HG03457 (cell line): ENCODE measurements at regions not wholly inside any gene's neighbourhood (a gene's known extent, or its start where the extent isn't known, plus 50 kb on each side); places are given as distances from the start of the nearest gene placed in this dataset.

Source experiments
- ATAC-seq: cut with Tn5 transposase; IDR thresholded peaks from one replicate; pipeline ENCODE4 v1.9.1; 2021; ENCODE audit warnings: moderate number of reproducible peaks; ENCODE audit not compliant: unreplicated experiment

DNA sequence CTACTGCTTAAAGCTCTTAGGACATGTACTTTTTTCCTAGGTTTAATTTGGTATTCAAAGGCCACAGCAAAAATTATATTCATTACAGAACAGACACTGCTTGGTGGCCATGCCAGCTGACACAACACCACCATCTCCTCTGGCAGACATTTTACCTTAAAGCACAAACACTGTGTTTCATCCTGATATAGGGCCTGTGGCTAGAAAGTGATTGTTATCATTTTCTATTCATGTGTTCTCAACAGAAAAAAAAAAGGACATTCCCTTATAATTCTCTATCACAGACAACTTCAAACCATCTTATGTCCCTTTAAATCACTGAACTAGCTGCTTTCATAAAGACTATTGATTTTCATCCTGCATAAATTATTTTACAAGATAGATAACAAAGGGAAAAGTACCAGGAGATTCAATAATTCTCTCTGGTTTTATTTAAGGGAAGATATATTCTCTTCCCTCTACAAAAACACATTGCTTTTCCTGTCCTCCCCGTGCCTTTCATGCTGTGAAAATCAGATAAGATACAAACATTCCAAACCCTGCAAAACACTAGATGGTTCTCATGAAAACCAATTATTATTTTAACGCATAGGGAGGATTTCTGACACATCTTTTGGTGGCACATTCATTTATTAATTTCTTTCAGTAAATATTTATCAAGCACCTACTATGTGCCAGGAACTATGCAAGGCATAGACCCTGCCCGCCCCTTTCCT, 139.3 kb upstream of the TMCC3 start:
- no peak for ATAC-seq

DNA sequence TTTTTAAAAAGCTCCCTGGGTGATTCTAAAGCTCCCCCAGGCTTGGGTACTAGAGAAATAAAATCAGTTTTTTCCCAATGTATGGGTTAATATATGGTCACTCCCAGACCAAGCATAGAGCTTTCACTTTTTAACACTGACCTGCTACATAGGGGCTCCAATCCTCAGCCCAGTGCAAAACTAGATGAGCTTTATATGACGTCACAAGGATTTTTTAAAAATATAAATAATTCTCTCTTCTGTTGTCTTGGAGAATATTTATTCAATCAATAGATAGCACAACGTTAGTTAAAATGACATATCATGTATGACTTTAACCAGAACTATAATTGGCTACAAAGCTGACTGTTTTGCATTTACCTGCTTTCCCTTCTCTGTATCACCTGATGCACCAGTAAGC, 137.9 kb upstream of the TMCC3 start:
- ATAC-seq = no peak

DNA sequence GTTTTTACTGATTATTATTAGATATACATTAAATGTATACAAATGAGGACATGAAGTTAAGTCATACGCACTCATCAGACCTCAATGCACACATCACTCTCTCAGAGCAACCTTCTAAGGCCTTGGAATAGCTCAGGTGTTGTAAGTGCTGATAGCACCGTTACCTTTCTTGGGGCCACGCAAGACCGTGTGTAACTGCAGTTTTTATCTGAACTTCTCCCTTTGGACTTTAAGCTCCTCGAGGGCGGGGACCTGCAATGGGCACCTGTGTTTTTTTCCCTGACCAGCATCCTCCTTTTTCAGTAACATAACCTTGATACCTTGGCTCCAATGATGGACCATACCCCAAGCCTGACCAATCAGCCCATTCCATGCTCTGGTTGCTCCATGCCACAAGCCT, 136.5 kb upstream of the TMCC3 start:
- no peak for ATAC-seq

DNA sequence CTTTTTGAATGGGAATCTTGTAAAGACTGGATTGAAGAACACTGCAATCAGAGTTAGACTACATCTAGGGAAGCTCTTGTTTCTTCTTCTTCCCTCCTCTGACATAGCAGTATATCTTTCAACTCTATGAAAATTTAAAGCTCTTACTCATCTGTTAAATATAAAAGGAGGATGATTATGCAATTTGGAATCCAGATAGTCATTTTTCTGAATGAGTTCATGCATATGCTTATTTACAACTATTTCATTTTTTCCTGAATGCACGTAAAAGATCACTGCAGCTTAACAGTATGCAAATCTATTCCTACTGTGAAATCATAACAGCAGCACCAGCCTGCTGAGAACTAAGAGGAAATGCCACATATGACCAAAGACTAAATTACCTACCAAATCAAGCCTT, 133.5 kb upstream of the TMCC3 start:
- no peak for ATAC-seq

DNA sequence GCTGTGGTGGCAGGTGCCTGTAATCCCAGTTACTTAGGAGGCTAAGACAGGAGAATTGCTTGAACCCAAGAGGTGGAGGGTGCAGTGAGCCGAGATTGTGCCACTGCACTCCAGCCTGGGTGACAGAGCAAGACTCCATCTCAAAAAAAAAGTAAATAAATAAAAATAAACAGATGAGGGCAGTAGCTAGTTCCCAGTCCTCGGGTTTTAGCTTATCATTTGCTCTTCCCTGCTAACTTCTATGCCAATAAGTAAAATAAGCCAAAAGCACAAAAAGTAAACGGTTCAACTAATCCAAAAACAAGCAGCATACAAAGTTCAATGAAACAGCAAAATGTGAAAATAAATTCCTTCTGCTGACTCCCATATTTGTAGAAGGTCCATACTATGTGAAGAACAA, 133.0 kb upstream of the TMCC3 start:
- no peak for ATAC-seq

DNA sequence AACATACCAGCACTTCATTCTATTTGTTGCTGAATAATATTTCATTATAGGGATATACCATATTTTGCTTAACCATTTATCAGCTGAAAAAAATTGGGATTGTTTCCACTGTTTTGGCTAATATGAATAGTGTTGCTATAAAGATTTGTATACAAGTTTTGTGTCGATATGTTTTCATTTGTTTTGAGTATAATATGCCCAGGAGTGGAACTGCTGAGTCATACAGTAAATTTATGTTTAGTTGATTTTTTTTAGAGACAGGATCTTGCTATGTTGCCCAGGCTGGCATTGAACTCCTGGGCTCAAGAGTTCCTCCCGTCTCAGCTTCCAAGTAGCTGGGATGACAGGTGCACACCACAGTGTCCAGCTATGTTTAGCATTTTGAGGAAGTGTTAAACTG, 131.5 kb upstream of the TMCC3 start:
- no peak for ATAC-seq

DNA sequence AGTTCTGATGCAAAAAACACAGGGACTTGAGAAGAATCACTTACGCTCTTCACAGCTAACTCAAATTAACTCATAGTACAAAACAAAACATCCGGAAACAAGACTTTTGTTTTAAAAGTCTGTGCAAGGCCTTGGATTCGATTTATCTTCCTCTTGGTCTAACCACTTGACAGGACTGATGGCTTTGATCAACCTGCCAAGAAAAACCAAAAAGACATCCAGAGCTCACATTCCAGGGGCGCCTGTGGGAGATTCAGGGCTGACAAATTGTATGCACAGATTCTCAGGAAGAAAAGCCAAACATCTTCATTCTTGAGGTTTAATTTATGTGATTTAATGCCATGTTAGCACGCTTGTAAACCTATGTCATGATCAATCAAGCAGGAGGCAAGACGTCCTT, 129.1 kb upstream of the TMCC3 start:
- ATAC-seq = no peak

DNA sequence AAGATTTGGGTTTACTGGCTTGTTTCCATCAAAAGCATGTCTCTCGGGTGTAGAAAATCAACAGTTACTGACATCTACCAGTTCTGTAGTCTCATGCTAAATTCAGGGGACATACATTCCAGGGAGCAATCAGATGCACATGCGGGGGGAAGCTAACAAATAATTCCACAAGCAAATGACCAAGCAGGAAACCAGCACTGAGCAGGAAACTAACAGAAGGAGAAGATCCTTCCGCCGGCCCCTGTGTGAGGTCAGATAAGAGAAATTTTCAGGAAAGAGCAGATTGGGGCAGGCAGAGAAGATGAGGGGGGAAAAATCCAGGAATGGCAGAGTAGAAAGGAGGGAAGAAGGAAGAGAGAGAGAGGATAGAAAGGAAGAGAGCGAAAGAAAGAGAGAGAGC, 127.6 kb upstream of the TMCC3 start:
- ATAC-seq = no peak

DNA sequence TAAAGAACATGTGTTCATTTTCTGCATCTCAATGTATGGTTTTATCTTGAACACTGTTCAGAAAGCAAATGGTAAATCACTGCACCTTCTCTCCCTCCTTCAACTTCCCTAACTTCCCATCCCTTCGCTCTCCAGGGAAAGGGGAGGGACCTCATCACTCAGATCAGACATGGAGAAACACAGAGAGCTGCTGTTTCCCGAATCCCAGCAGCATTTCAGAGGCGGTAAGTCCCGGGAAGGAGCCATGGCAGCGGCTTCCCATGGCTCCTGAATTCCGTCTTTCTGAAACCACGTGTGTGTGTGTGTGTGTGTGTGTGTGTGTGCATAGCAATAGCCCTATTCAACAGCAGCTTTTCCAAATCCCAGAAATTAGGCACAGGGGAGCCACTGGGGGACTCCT, 125.4 kb upstream of the TMCC3 start:
- no peak for ATAC-seq

DNA sequence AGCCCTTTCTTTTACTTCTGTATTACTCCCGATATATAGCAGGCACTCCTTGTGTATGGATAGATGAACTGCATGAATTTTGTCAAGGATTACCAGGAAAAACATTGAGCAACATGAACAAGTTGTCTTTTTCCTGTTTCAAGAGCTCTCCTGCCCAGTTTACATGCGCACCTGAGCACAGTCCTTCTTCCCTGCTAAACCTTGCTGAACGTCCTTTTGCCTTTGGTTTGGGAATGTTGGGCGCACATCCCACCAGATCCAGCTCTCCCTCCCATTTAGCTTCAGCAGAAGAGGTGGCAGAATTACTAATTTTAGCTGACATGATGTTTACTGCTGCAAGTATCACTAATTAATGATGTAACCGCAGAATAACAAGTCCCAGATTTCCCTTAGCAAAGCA, 121.4 kb upstream of the TMCC3 start:
- ATAC-seq = no peak

DNA sequence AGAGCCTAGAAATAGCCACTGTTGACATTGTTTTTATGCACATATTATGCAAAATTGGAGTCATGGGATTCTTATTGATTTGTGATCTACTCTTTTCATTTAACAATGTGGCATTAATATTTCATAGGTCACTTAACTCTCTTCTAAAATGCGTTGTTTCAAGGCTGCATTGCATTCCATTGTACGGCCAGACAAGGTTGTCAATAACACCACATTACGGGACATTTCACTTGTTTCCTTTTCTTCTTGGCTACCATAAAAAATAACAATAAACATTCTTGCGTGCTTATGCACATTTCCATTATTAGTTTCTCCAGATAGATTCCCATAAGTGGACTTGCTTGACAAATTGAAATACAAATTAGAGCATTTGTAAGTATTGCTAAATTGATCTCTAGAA, 120.8 kb upstream of the TMCC3 start:
- no peak for ATAC-seq

DNA sequence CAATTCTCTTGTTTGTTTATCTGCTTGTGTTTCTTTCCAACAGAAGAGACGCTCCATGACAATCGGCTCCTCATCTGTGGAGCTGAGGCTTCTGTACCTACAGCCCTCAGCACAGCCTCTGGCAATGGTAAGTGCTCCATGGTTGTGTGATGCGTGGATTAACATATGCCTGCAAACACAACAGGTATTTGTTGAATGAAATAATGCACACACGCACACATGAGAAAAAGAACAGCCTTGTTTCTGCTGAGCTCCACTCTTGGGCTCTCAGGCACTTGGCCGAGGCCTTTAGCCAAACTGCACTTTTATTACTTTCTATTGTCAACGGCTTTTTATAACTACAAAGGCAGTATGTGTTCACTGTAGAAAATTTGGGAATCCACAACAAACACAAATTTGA, 120.4 kb upstream of the TMCC3 start:
- ATAC-seq = no peak

DNA sequence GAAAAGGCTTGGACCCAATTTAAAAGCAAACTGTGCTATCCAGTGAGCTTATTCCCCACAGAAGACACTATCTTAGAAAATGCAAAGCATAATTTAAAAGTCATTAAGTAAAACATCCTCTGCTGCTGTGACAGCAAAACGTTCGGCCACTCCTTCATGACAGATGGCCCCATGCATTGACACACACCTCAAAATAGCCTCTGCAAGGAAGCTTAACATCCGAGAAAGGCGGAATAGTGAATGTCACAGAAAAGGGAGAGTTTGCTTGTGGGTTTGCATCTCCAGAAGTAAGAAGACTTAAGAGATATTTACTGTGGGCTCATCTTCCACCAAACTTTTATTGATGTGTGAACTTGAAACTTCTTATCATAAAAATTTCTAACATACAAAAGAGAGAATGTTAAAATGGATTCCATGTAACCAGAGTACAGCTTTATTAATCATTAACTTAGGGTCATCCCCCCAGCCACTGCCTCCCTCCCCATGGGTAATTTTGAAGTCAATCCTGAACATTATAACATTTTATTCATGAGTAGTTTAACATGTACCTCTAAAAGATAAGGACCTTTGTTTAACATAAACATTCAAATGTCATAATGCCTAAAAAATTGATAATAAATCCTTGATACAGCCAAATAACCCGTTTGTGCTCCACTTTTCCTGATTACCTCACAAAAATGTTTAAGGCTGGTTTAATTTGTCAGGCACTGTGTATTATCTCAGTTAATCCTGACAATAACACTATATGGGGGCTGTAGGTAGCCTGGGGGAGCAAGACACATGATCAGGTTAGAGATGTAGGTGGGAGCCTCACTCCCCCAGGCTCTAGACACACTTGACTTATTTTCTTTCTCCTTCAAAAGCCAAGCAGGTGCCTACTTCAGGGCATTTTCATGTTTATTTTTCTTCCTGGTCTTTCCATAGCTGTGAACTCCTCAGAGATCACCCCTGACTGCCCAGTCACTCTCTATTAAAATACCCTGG, 119.7 kb upstream of the TMCC3 start:
- ATAC-seq = no peak

DNA sequence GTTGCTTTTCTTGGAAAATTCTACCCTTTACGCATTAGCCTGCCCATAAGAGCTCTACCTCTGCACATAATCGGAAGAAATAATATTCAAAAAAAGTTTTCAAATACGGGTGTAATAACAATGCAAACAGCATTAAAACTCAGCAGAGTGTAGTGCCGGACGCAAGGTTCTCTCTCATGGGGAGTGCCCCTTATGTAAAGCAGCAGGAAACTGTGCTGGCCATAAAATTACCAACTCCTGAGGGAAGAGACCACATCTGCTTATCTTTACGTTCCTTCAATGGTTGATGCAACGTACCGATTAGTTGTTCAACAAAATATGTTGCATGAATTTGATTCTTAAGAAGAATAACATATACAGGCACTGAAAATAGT, 118.7 kb upstream of the TMCC3 start:
- ATAC-seq = peak; percentile 81

DNA sequence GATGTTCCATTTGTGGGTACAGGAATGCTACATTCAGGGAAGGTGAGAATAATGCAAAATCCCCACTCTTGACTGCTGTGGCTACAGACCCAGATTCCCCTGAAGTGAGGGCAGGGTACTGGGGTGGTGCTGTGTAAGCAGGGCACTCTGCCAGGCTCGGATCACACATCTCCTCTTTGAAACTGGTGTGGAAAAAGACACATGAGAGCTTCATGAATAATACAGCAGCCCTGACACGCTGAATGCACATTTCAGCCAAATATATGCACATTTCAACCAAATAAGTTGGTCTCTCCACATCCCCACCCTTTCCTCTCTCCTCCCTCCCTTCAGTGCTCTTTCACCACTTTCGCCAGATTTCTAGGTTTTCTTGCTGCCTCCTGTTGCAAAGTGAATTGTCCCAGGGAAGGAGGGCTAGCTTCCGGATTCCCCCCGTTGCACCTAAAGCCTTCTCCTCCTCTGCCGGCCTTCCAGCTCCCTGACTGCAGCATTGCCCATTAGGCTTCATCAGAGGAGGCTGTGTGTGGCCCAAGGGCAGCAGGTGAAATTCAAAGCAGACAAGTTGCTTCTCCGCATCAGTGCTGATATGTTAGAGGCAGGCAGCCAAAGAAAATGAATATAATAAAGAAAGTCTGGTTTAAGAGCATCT, 118.2 kb upstream of the TMCC3 start:
- ATAC-seq = peak; percentile 33

DNA sequence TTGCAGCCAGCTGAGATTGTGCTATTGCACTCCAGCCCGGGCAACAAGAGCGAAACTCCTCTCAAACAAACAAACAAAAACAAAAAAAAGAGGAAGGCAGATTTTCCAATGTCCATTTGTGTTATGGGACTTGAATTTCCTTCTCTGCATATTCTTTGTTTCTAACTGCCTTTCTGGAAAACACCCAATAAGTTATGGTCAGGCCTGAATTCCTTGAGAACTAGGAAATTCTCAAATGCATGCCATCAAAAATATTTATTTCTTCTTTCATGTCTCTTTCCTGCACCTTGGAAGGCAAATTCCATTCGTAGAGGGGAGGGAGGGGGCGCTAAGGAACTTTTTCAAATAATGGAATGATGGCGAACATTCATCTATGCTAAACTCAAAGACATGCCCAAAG, 117.6 kb upstream of the TMCC3 start:
- ATAC-seq = no peak

DNA sequence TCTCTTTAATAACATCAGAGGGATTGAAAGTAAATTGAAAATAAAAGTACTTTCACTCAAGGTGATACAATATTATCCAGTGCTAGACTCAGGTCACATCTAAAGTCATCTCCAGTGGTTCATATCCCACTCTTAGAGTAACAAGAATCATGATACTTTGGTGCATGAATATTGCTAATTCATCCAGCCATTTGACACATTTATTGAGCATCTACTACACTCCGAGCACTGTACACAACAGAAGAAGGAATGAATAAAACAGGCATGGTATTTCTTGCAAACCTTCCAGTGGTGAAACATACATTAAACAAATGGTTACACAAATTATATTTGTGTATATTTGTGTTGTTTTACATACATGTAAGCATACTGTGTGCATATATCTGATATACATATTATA, 116.0 kb upstream of the TMCC3 start:
- ATAC-seq = no peak

DNA sequence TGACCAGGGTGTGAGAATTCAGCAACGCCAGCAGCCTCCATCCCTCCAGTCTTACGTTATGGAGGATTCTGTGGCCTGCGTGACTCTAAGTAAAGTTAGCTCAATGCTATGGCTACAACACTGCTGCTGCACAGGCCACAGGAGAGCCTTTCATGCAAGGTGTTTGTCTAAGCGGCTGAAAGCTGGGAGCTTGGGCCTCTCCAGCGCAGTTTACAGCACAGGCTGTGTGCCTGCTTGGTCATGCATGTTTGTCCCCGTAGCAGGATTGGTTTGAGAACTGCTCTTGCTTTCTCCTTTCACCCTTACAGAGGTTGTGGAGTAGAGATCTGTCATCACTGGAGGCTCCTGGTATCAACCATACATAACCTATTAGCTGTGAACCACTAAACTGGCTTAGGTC, 113.1 kb upstream of the TMCC3 start:
- no peak for ATAC-seq

DNA sequence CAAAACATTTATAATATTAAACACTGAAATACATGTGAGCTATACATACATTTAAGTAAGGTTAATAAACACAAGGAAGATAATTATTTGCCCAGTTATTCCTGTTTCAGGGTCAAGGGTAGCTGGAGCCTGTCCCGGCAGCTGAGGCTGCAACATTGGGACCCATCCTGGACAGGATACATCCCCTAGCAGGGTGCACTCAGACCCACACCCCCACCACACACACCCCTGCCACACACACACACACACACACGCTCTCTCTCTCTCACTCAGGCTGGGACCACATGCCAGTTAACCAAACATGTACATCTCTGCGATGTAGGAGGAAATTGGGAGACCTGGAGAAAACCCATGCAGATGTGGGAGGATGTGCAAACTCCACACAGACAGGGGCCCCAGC, 112.6 kb upstream of the TMCC3 start:
- peak; percentile 25 for ATAC-seq

DNA sequence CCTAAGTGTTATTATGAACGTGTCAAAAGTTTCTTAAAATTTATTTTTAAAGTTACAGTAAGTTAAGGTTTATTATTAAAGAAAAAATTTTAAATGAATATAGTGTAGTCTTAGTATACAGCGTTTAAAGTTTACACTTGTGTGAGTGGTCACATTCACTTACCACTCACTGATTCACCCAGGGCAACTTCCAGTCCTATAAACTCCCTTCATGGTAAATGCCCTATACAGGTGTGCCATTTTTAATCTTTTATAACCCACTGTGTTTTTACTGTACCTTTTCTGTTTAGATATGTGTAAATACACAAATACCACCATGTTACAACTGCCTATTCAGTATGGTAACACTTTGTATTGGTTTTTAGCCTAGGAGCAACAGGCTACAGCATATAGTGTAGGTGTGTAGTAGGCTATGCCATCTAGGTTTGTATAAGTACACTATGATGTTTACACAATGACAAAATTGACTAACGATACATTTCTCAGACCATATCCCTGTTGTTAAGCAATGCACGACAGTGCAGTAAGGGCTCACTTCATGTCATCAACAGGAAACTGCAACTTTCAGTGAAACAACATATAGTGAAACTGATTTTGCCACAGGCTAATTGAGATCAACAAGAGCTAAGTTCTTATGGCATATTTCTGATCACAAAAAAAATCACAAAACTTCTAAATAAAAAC, 112.0 kb upstream of the TMCC3 start:
- peak; percentile 64 for ATAC-seq

DNA sequence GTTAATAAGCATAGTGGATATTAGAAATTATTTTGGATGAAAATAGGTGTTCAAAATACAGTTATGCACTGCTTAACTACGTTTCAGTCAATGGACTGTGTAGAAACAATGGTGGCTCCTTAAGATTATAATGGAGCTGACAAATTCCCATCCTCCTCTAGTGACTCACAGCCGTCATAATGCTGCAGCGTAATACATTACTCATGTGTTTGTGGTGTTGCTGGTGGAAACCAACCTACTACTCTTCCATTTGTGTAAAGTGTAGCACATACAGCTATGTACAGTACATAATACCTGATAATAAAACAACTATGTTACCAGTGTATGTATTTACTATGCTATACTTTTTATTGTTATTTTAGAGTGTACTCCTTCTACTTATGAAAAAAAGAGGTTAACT, 111.2 kb upstream of the TMCC3 start:
- no peak for ATAC-seq
